Naive thymus-derived CD4-positive, alpha-beta T cell (primary cell): ENCODE measurements at regions not wholly inside any gene's neighbourhood (a gene's known extent, or its start where the extent isn't known, plus 50 kb on each side); places are given as distances from the start of the nearest gene placed in this dataset.

Experiments
- ATAC-seq: fragments of 150-1000 bp; cut with Tn5 transposase; 2 replicates; pipeline ENCODE4 v1.10.0; 2021; ENCODE audit warnings: mild to moderate bottlenecking, moderate library complexity
- CTCF ChIA-PET: fragments of 350-600 bp; sonication (Branson Sonifier 250); formaldehyde crosslinking; loops from one replicate; lab custom pipeline; 2021; ENCODE audit warnings: antibody characterized with exemption; lab: Charles Lee
- POLR2A ChIA-PET: fragments of 350-600 bp; sonication (Branson Sonifier 250); formaldehyde crosslinking; loops from one replicate; lab custom pipeline; 2021; ENCODE audit warnings: antibody characterized with exemption, inconsistent platforms; lab: Charles Lee
- DNase-seq, 9 donors: peaks; one replicate each; pipeline versions ENCODE4 v3.0.0 to v3.0.0-alpha.2; 2020 to 2022; ENCODE audit warnings: mixed read lengths in 1 of 9
- H3K27ac ChIP-seq: one replicate; pipeline ENCODE4 v1.7.0; 2013; ENCODE audit warnings: mild to moderate bottlenecking, low read depth, low read length, moderate library complexity
- H3K27me3 ChIP-seq, 2 donors: one replicate each; pipeline ENCODE4 v1.7.0; 2013; ENCODE audit warnings: low read length in 2 of 2, mild to moderate bottlenecking in 2 of 2, moderate library complexity in 2 of 2; ENCODE audit not compliant: control insufficient read depth in 2 of 2, insufficient read depth in 2 of 2
- H3K36me3 ChIP-seq, 3 experiments: 1 replicate in 2 of 3; 2 replicates in 1 of 3; pipeline ENCODE4 v1.7.0; 2013; ENCODE audit warnings: low read length in 3 of 3, mild to moderate bottlenecking in 3 of 3, moderate library complexity in 1 of 3; ENCODE audit not compliant: insufficient read depth in 3 of 3, control insufficient read depth in 2 of 3
- H3K4me1 ChIP-seq, 2 donors: one replicate each; pipeline ENCODE4 v1.7.0; 2013; ENCODE audit warnings: low read length in 2 of 2, mild to moderate bottlenecking in 2 of 2, moderate library complexity in 1 of 2; ENCODE audit not compliant: control insufficient read depth in 2 of 2, insufficient read depth in 2 of 2
- H3K4me3 ChIP-seq: 2 replicates; pipeline ENCODE4 v1.7.0; 2013; ENCODE audit warnings: mild to moderate bottlenecking, low read length
- H3K9me3 ChIP-seq, 3 experiments: 1 replicate in 2 of 3; 2 replicates in 1 of 3; pipeline ENCODE4 v1.7.0; 2013; ENCODE audit warnings: low read length in 3 of 3; ENCODE audit not compliant: control insufficient read depth in 2 of 3
- H3K27ac Mint-ChIP-seq, 9 donors: one replicate each; pipeline ENCODE4 v1.8.0; 2020 to 2022; ENCODE audit warnings: mixed read lengths in 9 of 9, mild to moderate bottlenecking in 8 of 9, moderate library complexity in 5 of 9, inconsistent platforms in 2 of 9
- H3K27me3 Mint-ChIP-seq, 5 donors: one replicate each; pipeline ENCODE4 v1.8.0; 2021 to 2022; ENCODE audit warnings: mixed read lengths in 5 of 5, mild to moderate bottlenecking in 1 of 5
- H3K36me3 Mint-ChIP-seq, 5 donors: one replicate each; pipeline ENCODE4 v1.8.0; 2020 to 2022; ENCODE audit warnings: mixed read lengths in 5 of 5, mild to moderate bottlenecking in 3 of 5, inconsistent platforms in 1 of 5
- H3K4me1 Mint-ChIP-seq, 7 donors: one replicate each; pipeline ENCODE4 v1.8.0; 2020 to 2022; ENCODE audit warnings: mixed read lengths in 7 of 7, mild to moderate bottlenecking in 3 of 7, inconsistent platforms in 1 of 7
- H3K4me3 Mint-ChIP-seq, 10 donors: one replicate each; pipeline ENCODE4 v1.8.0; 2020 to 2022; ENCODE audit warnings: mild to moderate bottlenecking in 10 of 10, mixed read lengths in 10 of 10, moderate library complexity in 6 of 10, inconsistent platforms in 2 of 10
- H3K9me3 Mint-ChIP-seq, 11 donors: one replicate each; pipeline ENCODE4 v1.8.0; 2020 to 2022; ENCODE audit warnings: mixed read lengths in 11 of 11, mild to moderate bottlenecking in 4 of 11, inconsistent platforms in 1 of 11, moderate library complexity in 1 of 11
- intact Hi-C, 2 donors: fragments of 100-400 bp; cut with micrococcal nuclease; formaldehyde crosslinking; loops; one replicate each; pipeline ENCODE4 v1.15.1; 2023

- Mint-ChIP-seq H3K27me3 (peaks cover 0 to 5% (median 0%) of the 10 kb centered on the region in 5 donors), H3K36me3 (peaks cover 0 to 11% (median 0%) of the 10 kb centered on the region in 5 donors), H3K27ac (no peak overlapping the region), H3K9me3 (peaks cover 0 to 16% (median 4%) of the 10 kb centered on the region in 11 donors), H3K4me3 (no peak overlapping the region), H3K4me1 (peaks cover 5 to 12% (median 7%) of the 10 kb centered on the region in 7 donors)
- Histone ChIP-seq H3K9me3 (no peaks in the 10 kb centered on the region), H3K27me3 (no peaks in the 10 kb centered on the region), H3K27ac (no peak overlapping the region), H3K4me1 (no peaks in the 10 kb centered on the region), H3K4me3 (no peak overlapping the region), H3K36me3 (no peaks in the 10 kb centered on the region)
- ChIA-PET CTCF (no interaction called here), POLR2A (no interaction called here)
- no peak for ATAC-seq
- intact Hi-C loops = no loop called here
- DNase-seq = no peak
Observed at GRCh38 chr21:43339668-43340067, 87.3 kb downstream of the SIK1 start.

GRCh38 chr21:43338951-43339350 lies 88.0 kb downstream of the SIK1 start:
- H3K36me3 Mint-ChIP-seq = peaks cover 0 to 13% (median 0%) of the 10 kb centered on the region in 5 donors
- CTCF ChIA-PET = no interaction called here
- H3K9me3 Mint-ChIP-seq = peaks cover 0 to 18% (median 4%) of the 10 kb centered on the region in 11 donors
- peaks cover 5 to 12% (median 7%) of the 10 kb centered on the region in 7 donors for H3K4me1 Mint-ChIP-seq
- Histone ChIP-seq H3K27ac (no peak overlapping the region), H3K36me3 (no peaks in the 10 kb centered on the region), H3K27me3 (no peaks in the 10 kb centered on the region), H3K4me1 (no peaks in the 10 kb centered on the region), H3K9me3 (no peaks in the 10 kb centered on the region), H3K4me3 (no peak overlapping the region)
- H3K4me3 Mint-ChIP-seq = peak overlapping the region in 1 of 10 donors; percentile 48
- H3K27ac Mint-ChIP-seq = peak overlapping the region in 3 of 9 donors; percentile 29 to 67 (median 60)
- intact Hi-C loops = no loop called here
- peaks cover 0 to 5% (median 0%) of the 10 kb centered on the region in 5 donors for H3K27me3 Mint-ChIP-seq
- DNase-seq (no peak), ATAC-seq (no peak)
- POLR2A ChIA-PET = no interaction called here

- POLR2A ChIA-PET = no interaction called here
- Mint-ChIP-seq H3K27me3 (peaks cover 0 to 5% (median 0%) of the 10 kb centered on the region in 5 donors), H3K4me3 (no peak overlapping the region), H3K36me3 (peaks cover 0 to 13% (median 0%) of the 10 kb centered on the region in 5 donors), H3K27ac (peak overlapping the region; percentile 67 to 89 (median 81)), H3K9me3 (peaks cover 0 to 18% (median 4%) of the 10 kb centered on the region in 11 donors), H3K4me1 (peaks cover 5 to 12% (median 7%) of the 10 kb centered on the region in 7 donors)
- Histone ChIP-seq H3K27ac (no peak overlapping the region), H3K4me3 (no peak overlapping the region), H3K36me3 (no peaks in the 10 kb centered on the region), H3K9me3 (no peaks in the 10 kb centered on the region), H3K27me3 (no peaks in the 10 kb centered on the region), H3K4me1 (no peaks in the 10 kb centered on the region)
- no peak for DNase-seq
- intact Hi-C loops = no loop called here
- no peak for ATAC-seq
- CTCF ChIA-PET = no interaction called here
Observed at GRCh38 chr21:43337901-43338655, 88.9 kb downstream of the SIK1 start.

- peaks cover 0 to 13% (median 0%) of the 10 kb centered on the region in 5 donors for H3K36me3 Mint-ChIP-seq
- H3K36me3 ChIP-seq = no peaks in the 10 kb centered on the region
- peak overlapping the region in 3 of 9 donors; percentile 0 to 33 (median 6) for H3K27ac Mint-ChIP-seq
- DNase-seq (no peak), ATAC-seq (no peak)
- peaks cover 5 to 15% (median 9%) of the 10 kb centered on the region in 7 donors for H3K4me1 Mint-ChIP-seq
- H3K27me3 ChIP-seq = no peaks in the 10 kb centered on the region
- H3K27me3 Mint-ChIP-seq = peaks cover 0 to 5% (median 0%) of the 10 kb centered on the region in 5 donors
- no peak overlapping the region for H3K27ac ChIP-seq
- H3K4me3 ChIP-seq = no peak overlapping the region
- ChIA-PET CTCF (no interaction called here), POLR2A (no interaction called here)
- intact Hi-C loops = no loop called here
- no peaks in the 10 kb centered on the region for H3K4me1 ChIP-seq
- no peak overlapping the region for H3K4me3 Mint-ChIP-seq
- H3K9me3 ChIP-seq = no peaks in the 10 kb centered on the region
- H3K9me3 Mint-ChIP-seq = peaks cover 0 to 18% (median 4%) of the 10 kb centered on the region in 11 donors
Observed at GRCh38 chr21:43335119-43335518, 91.8 kb downstream of the SIK1 start.

GRCh38 chr21:43334214-43334958 lies 92.5 kb downstream of the SIK1 start:
- H3K4me3 ChIP-seq = no peak overlapping the region
- DNase-seq (no peak), ATAC-seq (no peak)
- POLR2A ChIA-PET = no interaction called here
- H3K27me3 Mint-ChIP-seq = peaks cover 0 to 5% (median 0%) of the 10 kb centered on the region in 5 donors
- H3K4me3 Mint-ChIP-seq = no peak overlapping the region
- H3K4me1 Mint-ChIP-seq = peaks cover 5 to 15% (median 9%) of the 10 kb centered on the region in 7 donors
- no peak overlapping the region for H3K27ac ChIP-seq
- H3K9me3 ChIP-seq = no peaks in the 10 kb centered on the region
- H3K36me3 Mint-ChIP-seq = peaks cover 0 to 13% (median 0%) of the 10 kb centered on the region in 5 donors
- peaks cover 0 to 18% (median 4%) of the 10 kb centered on the region in 11 donors for H3K9me3 Mint-ChIP-seq
- peak overlapping the region in 5 of 9 donors; percentile 0 to 84 (median 11) for H3K27ac Mint-ChIP-seq
- no peaks in the 10 kb centered on the region for H3K4me1 ChIP-seq
- intact Hi-C loops = no loop called here
- CTCF ChIA-PET = no interaction called here
- H3K27me3 ChIP-seq = no peaks in the 10 kb centered on the region
- no peaks in the 10 kb centered on the region for H3K36me3 ChIP-seq

GRCh38 chr21:43333298-43334062 lies 93.5 kb downstream of the SIK1 start:
- Mint-ChIP-seq H3K4me1 (peaks cover 4 to 11% (median 6%) of the 10 kb centered on the region in 7 donors), H3K27me3 (no peaks in the 10 kb centered on the region), H3K9me3 (peaks cover 0 to 18% (median 4%) of the 10 kb centered on the region in 11 donors), H3K4me3 (no peak overlapping the region), H3K27ac (peak overlapping the region in 2 of 9 donors; percentile 77 to 84), H3K36me3 (peaks cover 0 to 13% (median 0%) of the 10 kb centered on the region in 5 donors)
- ATAC-seq = no peak
- intact Hi-C loops = no loop called here
- CTCF ChIA-PET = no interaction called here
- POLR2A ChIA-PET = no interaction called here
- H3K4me1 ChIP-seq = no peaks in the 10 kb centered on the region
- H3K9me3 ChIP-seq = no peaks in the 10 kb centered on the region
- H3K27me3 ChIP-seq = no peaks in the 10 kb centered on the region
- H3K27ac ChIP-seq = no peak overlapping the region
- H3K4me3 ChIP-seq = no peak overlapping the region
- DNase-seq = no peak
- H3K36me3 ChIP-seq = no peaks in the 10 kb centered on the region
